Liver (tissue), 3 donors: ENCODE measurements at regions not wholly inside any gene's neighbourhood (a gene's known extent, or its start where the extent isn't known, plus 50 kb on each side); places are given as distances from the start of the nearest gene placed in this dataset.

Source experiments
- YY1 ChIP-seq: IDR thresholded peaks from 2 replicates; pipeline ENCODE4 v1.6.1; 2016; ENCODE audit warnings: antibody characterized with exemption, mild to moderate bottlenecking
- TF ChIP-seq, protein P1 (sequence below): fragments of 150-350 bp; IDR thresholded peaks from 2 replicates; pipeline ENCODE4 v1.5.1; 2017; ENCODE audit warnings: improper control_type of control experiment, low read depth, low read length; ENCODE audit not compliant: missing input control
- TF ChIP-seq, protein P2 (sequence below): IDR thresholded peaks from 2 replicates; pipeline ENCODE4 v1.6.1; 2016; ENCODE audit warnings: antibody characterized with exemption
- donor health status: healthy.
- donor health status: healthy.

DNA sequence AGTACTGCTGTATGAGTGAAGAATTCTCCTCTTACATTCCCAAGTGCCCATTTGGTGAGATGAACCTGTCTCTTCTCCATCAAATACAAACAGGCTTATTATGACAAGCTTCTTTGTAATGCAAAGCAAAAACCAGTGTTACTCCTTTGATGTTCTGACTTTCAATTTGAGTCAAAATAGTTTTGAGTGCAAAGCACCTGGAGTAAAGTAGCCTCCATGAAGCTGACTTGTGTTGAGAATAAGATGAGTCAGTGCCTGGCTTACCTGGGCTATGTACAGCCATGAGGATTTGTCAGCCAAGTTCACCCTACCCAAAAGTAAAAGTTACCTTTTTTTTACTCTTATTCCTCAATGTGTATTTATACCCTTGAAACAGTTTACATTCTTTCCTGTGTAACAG, 132.5 kb upstream of the FMR1 start:
- TF ChIP-seq, protein P1, sequence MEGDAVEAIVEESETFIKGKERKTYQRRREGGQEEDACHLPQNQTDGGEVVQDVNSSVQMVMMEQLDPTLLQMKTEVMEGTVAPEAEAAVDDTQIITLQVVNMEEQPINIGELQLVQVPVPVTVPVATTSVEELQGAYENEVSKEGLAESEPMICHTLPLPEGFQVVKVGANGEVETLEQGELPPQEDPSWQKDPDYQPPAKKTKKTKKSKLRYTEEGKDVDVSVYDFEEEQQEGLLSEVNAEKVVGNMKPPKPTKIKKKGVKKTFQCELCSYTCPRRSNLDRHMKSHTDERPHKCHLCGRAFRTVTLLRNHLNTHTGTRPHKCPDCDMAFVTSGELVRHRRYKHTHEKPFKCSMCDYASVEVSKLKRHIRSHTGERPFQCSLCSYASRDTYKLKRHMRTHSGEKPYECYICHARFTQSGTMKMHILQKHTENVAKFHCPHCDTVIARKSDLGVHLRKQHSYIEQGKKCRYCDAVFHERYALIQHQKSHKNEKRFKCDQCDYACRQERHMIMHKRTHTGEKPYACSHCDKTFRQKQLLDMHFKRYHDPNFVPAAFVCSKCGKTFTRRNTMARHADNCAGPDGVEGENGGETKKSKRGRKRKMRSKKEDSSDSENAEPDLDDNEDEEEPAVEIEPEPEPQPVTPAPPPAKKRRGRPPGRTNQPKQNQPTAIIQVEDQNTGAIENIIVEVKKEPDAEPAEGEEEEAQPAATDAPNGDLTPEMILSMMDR, result no peak
- TF ChIP-seq, protein P2, sequence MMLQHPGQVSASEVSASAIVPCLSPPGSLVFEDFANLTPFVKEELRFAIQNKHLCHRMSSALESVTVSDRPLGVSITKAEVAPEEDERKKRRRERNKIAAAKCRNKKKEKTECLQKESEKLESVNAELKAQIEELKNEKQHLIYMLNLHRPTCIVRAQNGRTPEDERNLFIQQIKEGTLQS, result no peak
- TF ChIP-seq YY1, result no peak
